ENCODE measurements at regions not wholly inside any gene's neighbourhood (a gene's known extent, or its start where the extent isn't known, plus 50 kb on each side); places are given as distances from the start of the nearest gene placed in this dataset.
"Not testable (repeated sequence)": the region's sequence is repeated elsewhere in the genome, so short reads cannot be mapped to it uniquely, and the experiment has no call there.

DNA sequence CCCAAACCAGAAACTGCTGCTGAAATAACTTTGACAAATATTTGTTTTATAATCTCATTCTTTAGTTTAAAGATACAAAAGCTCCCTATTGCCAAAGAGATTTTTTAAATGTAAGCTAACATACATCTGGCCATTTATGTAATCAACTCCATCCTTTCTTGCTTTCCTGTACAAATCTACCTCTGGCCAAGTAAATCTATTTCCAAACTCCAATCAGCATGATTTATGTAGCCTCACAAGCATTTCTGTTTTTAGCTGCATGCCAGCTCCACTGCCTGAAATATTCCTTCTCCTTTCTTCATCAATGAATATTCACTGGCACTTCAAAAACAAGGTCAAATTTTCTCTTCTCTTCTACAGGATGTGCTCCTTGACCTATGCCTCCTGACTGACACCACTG, 80.0 kb downstream of the SHOX2 start:
- no peaks in the 10 kb centered on the region for H3K4me1 Mint-ChIP-seq (ENCODE audit: low read depth)
- no peaks in the 10 kb centered on the region for H3K27me3 Mint-ChIP-seq
- no peak overlapping the region for H3K27ac Mint-ChIP-seq
- ChIA-PET POLR2A (no interaction called here), CTCF (no interaction called here)
- H3K9me3 Mint-ChIP-seq = peaks cover 11% of the 10 kb centered on the region
- H3K4me3 Mint-ChIP-seq = no peak overlapping the region
- intact Hi-C loops (cut with micrococcal nuclease) = no loop called here
- DNase-seq = no peak
- H3K36me3 Mint-ChIP-seq = no peaks in the 10 kb centered on the region

DNA sequence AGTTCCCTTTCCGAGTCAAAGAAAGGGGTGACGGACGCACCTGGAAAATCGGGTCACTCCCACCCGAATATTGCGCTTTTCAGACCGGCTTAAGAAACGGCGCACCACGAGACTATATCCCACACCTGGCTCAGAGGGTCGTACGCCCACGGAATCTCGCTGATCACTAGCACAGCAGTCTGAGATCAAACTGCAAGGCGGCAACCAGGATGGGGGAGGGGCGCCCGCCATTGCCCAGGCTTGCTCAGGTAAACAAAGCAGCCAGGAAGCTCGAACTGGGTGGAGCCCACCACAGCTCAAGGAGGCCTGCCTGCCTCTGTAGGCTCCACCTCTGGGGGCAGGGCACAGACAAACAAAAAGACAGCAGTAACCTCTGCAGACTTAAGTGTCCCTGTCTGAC, 86.3 kb downstream of the SHOX2 start:
- CTCF ChIA-PET = not testable (repeated sequence)

DNA sequence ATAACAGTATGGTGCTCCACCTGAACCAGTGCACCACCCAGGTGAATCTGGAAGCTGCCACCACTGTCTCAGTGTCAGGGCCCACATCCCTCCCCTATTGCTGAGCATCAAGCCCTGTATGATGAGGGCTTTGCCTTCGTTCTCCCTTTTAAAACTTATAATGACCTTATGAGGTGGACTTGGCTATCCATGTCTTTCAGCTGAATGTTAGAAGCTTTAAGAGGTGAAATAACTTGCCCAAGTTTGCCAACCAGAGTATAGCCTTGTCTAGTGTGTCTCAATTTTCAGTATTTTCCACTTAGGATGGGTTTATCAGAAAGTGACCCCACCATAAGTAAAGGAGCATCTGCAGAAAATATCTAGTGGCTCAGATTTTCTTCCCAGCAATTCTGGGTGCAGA, 87.8 kb downstream of the SHOX2 start:
- H3K9me3 Mint-ChIP-seq = no peaks in the 10 kb centered on the region
- ChIA-PET POLR2A (no interaction called here), CTCF (no interaction called here)
- H3K27me3 Mint-ChIP-seq = peaks cover 1% of the 10 kb centered on the region
- no peak overlapping the region for H3K4me3 Mint-ChIP-seq
- no peak overlapping the region for H3K27ac Mint-ChIP-seq
- intact Hi-C loops (cut with micrococcal nuclease) = no loop called here
- no peaks in the 10 kb centered on the region for H3K4me1 Mint-ChIP-seq (ENCODE audit: low read depth)
- H3K36me3 Mint-ChIP-seq = no peaks in the 10 kb centered on the region
- DNase-seq = no peak

More for the DNA sequence above, 86.3 kb downstream of the SHOX2 start:
- intact Hi-C loops (cut with micrococcal nuclease); H3K27ac Mint-ChIP-seq; H3K27me3 Mint-ChIP-seq; H3K4me1 Mint-ChIP-seq (ENCODE audit: low read depth); H3K36me3 Mint-ChIP-seq; DNase-seq; H3K9me3 Mint-ChIP-seq; POLR2A ChIA-PET; H3K4me3 Mint-ChIP-seq: not testable (repeated sequence)

DNA sequence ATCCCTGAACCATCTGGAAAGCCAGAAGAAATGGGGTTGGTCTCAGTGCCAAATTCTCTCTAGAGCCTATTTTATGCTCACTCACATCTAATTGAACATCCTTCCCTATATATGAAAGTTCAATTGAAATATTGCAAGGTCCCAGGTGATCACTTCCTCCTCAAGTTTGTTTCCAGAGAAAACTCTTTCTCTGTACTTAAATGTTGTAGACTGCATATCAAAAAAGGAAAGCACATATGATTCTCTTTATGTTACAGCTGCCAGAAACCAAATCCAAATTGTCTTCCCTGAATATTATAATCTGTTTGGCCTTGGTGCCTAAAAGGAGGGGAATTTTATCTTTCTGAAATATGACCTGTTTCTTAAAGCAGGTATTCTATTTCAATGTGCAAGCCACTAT, 93.3 kb downstream of the SHOX2 start:
- DNase-seq = no peak
- no peak overlapping the region for H3K4me3 Mint-ChIP-seq
- H3K4me1 Mint-ChIP-seq (ENCODE audit: low read depth) = no peaks in the 10 kb centered on the region
- H3K27ac Mint-ChIP-seq = no peak overlapping the region
- CTCF ChIA-PET = no interaction called here
- H3K9me3 Mint-ChIP-seq = peaks cover 28% of the 10 kb centered on the region
- POLR2A ChIA-PET = no interaction called here
- H3K27me3 Mint-ChIP-seq = peaks cover 1% of the 10 kb centered on the region
- intact Hi-C loops (cut with micrococcal nuclease) = no loop called here
- H3K36me3 Mint-ChIP-seq = peaks cover 2% of the 10 kb centered on the region

DNA sequence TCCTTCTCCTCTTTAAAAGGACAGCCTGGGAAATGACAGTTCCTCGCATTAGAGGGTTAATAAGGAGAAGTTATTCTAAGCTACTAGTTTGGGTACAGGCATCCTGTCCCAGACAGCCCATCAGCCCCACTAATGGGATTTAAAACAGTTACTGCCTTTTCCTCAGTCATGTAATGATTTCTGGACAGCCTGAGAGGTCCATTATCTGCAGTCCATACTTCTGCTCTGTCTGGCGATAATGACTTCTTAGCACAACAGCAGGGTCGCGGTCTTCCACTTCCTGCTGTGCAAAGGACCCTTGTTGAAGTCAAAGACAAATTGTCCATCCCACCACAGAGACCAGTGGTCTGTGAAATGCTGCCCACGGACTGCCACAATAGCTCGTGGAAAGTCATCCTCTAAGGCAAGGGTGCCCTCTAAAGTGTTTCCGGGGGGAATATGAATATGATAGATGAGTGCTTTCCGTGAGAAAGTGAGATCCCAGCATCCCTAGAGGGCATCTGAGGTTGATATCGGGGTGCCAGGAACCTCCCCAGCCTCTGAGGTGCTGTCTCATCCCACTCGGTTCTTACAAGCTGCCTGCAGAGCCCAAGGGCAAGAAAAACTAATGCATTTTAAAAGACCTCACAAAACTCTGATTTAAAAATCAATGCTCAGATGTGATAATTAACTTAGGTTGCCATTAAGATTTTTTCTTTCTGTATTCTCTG, 100.7 kb downstream of the SHOX2 start:
- Mint-ChIP-seq H3K27ac (no peak overlapping the region), H3K9me3 (peaks cover 17% of the 10 kb centered on the region), H3K36me3 (peaks cover 2% of the 10 kb centered on the region), H3K4me3 (no peak overlapping the region), H3K4me1 (ENCODE audit: low read depth) (no peaks in the 10 kb centered on the region), H3K27me3 (no peaks in the 10 kb centered on the region)
- no peak for DNase-seq
- intact Hi-C loops (cut with micrococcal nuclease) = no loop called here
- POLR2A ChIA-PET = no interaction called here
- CTCF ChIA-PET = no interaction called here

DNA sequence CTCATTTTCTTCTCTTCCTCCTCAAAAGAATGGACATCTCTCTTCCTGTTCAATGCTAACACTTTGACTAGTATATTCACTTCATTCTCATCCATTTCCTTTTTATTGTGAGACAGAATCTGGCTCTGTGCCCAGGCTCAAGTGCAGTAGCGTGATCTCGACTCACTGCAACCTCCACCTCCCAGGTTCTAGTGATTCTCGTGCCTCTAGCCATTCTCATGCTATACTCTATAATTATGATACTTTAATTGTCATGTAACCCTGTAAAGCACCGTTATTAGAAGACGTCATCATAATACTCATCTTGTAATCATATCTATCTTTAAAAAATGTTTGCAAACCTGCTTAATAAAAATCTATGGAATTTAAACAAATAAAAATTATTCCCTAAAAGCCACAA, 107.0 kb downstream of the SHOX2 start:
- H3K4me3 Mint-ChIP-seq = no peak overlapping the region
- no peaks in the 10 kb centered on the region for H3K36me3 Mint-ChIP-seq
- no peaks in the 10 kb centered on the region for H3K27me3 Mint-ChIP-seq
- H3K4me1 Mint-ChIP-seq (ENCODE audit: low read depth) = no peaks in the 10 kb centered on the region
- ChIA-PET POLR2A (no interaction called here), CTCF (no interaction called here)
- peaks cover 24% of the 10 kb centered on the region for H3K9me3 Mint-ChIP-seq
- intact Hi-C loops (cut with micrococcal nuclease) = no loop called here
- no peak for DNase-seq
- no peak overlapping the region for H3K27ac Mint-ChIP-seq

DNA sequence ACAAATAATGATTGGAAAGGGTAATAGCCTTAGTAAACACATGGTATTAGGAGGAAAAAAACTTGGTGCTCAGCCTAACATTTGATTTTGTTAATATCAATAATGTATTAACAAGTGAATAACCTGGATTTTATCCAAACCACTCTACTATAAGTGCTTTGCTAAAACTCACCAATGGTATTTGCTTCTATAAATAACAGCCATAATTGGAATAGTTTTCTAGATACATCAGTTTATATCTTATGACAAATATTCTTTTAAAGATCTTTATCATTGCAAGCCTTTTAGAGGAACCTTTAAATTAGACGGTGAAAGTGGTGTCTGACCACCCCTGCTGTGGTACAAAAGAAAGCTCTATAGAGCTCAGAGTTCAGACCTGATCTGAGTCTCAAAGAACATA, 123.9 kb downstream of the SHOX2 start:
- Mint-ChIP-seq H3K27me3 (no peaks in the 10 kb centered on the region), H3K4me3 (no peak overlapping the region), H3K27ac (no peak overlapping the region), H3K36me3 (no peaks in the 10 kb centered on the region), H3K4me1 (ENCODE audit: low read depth) (no peaks in the 10 kb centered on the region), H3K9me3 (peaks cover under 1% of the 10 kb centered on the region)
- DNase-seq = no peak
- CTCF ChIA-PET = no interaction called here
- intact Hi-C loops (cut with micrococcal nuclease) = no loop called here
- POLR2A ChIA-PET = no interaction called here

DNA sequence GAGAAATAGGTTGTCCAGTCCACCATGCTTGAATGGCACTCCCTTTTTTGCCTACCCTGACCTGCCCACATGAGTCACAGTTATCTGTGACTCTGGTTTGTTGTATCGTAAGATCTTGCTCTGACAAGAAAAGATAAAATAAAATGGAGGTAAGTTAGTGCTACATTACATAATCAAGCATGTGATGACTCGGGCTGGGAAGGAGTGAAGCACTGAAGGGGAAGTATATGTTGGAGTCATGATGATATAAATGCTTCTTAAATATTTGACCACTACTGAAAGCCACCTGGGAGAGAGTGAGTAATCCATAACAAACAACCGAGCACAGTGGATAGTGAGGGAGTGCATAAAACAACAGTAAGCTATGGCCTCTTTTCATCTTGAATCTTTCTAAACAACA, 124.4 kb downstream of the SHOX2 start:
- no peaks in the 10 kb centered on the region for H3K4me1 Mint-ChIP-seq (ENCODE audit: low read depth)
- no peak overlapping the region for H3K4me3 Mint-ChIP-seq
- no peaks in the 10 kb centered on the region for H3K36me3 Mint-ChIP-seq
- CTCF ChIA-PET = no interaction called here
- H3K27me3 Mint-ChIP-seq = no peaks in the 10 kb centered on the region
- DNase-seq = no peak
- H3K9me3 Mint-ChIP-seq = no peaks in the 10 kb centered on the region
- POLR2A ChIA-PET = no interaction called here
- no peak overlapping the region for H3K27ac Mint-ChIP-seq
- intact Hi-C loops (cut with micrococcal nuclease) = no loop called here

DNA sequence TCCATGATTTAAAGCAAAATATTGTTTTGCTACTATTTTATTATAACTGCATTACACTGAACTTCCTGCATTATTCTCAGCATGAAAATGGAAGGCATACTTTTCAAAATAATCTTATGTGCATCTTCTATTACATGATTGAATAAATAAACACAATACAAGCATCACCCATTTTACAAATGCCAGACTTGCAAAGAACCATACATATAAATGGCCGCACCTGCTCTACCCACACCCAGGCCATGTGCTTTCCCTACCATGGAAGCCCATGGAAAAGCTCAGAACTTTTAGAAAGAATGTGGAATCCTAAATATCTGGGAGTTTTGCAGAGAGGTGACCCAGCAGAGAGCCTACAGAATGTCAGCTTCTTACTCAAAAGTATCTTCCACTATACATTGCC, 127.2 kb downstream of the SHOX2 start:
- intact Hi-C loops (cut with micrococcal nuclease) = no loop called here
- Mint-ChIP-seq H3K4me3 (no peak overlapping the region), H3K27me3 (no peaks in the 10 kb centered on the region), H3K27ac (no peak overlapping the region), H3K9me3 (no peaks in the 10 kb centered on the region), H3K4me1 (ENCODE audit: low read depth) (no peaks in the 10 kb centered on the region), H3K36me3 (no peaks in the 10 kb centered on the region)
- DNase-seq = no peak
- POLR2A ChIA-PET = no interaction called here
- CTCF ChIA-PET = no interaction called here

DNA sequence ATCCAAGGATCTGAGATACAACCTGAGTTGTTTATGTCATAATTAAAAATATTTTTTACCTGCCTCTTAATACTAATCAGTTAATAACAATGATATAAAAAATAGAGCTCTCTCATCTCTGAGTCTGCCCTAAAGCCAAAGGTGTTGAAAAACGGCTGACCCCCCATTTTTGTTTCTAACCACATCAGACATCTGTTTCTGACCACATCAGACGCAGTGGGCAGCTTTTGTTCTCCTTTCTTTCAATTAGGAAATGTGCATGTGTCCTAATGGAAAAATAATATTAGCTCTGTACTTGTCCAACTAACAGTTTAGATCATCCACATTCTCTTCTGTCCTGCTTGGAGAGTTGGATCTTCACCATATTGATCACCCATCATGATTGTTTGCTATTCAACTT, 144.6 kb downstream of the SHOX2 start:
- Mint-ChIP-seq H3K27me3 (no peaks in the 10 kb centered on the region), H3K4me1 (ENCODE audit: low read depth) (no peaks in the 10 kb centered on the region), H3K27ac (no peak overlapping the region), H3K36me3 (no peaks in the 10 kb centered on the region), H3K4me3 (no peak overlapping the region), H3K9me3 (no peaks in the 10 kb centered on the region)
- CTCF ChIA-PET = no interaction called here
- no peak for DNase-seq
- POLR2A ChIA-PET = no interaction called here
- intact Hi-C loops (cut with micrococcal nuclease) = no loop called here

DNA sequence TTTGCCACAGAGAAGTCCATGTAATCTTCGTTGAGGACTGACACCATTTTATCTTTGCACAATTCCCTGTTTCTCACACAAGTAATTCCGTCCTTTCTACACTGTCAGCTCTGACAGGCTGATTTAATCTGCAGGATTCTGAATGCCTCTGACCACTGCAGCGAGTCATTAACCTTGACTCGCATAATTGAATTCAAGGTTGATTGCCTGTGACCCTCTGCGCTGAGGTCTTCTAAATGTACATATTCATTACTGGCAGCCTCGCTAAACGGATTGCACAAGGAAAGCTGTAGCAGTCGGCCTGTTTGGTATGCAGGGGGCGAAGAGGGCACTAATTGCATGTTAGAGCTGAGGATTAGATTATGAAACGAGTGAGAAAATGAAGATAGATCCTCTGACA, 147.8 kb downstream of the SHOX2 start:
- no peak overlapping the region for H3K4me3 Mint-ChIP-seq
- ChIA-PET POLR2A (no interaction called here), CTCF (no interaction called here)
- H3K9me3 Mint-ChIP-seq = no peaks in the 10 kb centered on the region
- no peak overlapping the region for H3K27ac Mint-ChIP-seq
- intact Hi-C loops (cut with micrococcal nuclease) = no loop called here
- no peak for DNase-seq
- no peaks in the 10 kb centered on the region for H3K4me1 Mint-ChIP-seq (ENCODE audit: low read depth)
- no peaks in the 10 kb centered on the region for H3K27me3 Mint-ChIP-seq
- H3K36me3 Mint-ChIP-seq = no peaks in the 10 kb centered on the region

DNA sequence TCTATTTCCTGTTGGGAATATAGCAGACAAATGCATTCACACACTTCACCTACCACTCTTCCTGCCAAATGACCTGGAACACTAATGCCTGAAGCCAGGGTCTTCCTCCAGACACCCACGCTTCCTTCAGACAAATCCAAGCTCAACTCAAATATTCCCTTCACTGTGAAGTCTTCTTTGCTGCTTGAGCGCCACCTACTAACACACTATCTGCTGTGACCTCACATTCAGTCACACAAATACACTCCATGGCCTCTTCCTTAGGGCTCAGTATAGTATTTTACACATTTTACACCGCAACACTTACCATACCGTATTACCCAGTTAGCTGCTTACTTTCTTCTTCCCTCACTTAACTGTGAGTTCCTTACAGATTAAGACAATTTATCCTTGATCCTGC, 149.4 kb downstream of the SHOX2 start:
- CTCF ChIA-PET = no interaction called here
- Mint-ChIP-seq H3K36me3 (no peaks in the 10 kb centered on the region), H3K4me3 (no peak overlapping the region)

DNA sequence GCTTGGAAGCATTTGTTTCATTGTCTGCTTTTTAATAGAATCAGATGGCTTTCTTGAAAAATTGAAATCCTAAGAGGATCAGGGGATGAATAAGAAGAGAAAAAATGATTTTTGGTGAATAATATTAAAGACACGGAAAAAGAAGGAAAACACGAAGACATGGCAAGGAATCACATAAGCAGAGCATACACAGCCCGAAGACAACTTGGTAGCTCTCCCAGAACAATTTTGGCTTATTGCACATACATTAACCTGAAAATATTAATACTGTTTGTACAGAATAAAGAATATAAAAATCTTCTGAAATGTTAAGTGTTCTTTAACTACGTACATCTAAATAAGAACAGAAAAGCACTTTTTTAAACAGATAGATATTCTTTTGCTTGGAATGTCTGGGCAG, 150.0 kb downstream of the SHOX2 start:
- intact Hi-C loops (cut with micrococcal nuclease) = no loop called here
- H3K4me1 Mint-ChIP-seq (ENCODE audit: low read depth) = no peaks in the 10 kb centered on the region
- peaks cover 3% of the 10 kb centered on the region for H3K9me3 Mint-ChIP-seq
- no peak overlapping the region for H3K27ac Mint-ChIP-seq
- no peaks in the 10 kb centered on the region for H3K27me3 Mint-ChIP-seq
- H3K36me3 Mint-ChIP-seq = no peaks in the 10 kb centered on the region
- no peak for DNase-seq
- ChIA-PET POLR2A (no interaction called here), CTCF (no interaction called here)
- no peak overlapping the region for H3K4me3 Mint-ChIP-seq

More for the DNA sequence above, 149.4 kb downstream of the SHOX2 start:
- Mint-ChIP-seq H3K27ac (no peak overlapping the region), H3K4me1 (ENCODE audit: low read depth) (no peaks in the 10 kb centered on the region), H3K27me3 (no peaks in the 10 kb centered on the region), H3K9me3 (peaks cover 3% of the 10 kb centered on the region)
- DNase-seq = no peak
- POLR2A ChIA-PET = no interaction called here
- intact Hi-C loops (cut with micrococcal nuclease) = no loop called here

DNA sequence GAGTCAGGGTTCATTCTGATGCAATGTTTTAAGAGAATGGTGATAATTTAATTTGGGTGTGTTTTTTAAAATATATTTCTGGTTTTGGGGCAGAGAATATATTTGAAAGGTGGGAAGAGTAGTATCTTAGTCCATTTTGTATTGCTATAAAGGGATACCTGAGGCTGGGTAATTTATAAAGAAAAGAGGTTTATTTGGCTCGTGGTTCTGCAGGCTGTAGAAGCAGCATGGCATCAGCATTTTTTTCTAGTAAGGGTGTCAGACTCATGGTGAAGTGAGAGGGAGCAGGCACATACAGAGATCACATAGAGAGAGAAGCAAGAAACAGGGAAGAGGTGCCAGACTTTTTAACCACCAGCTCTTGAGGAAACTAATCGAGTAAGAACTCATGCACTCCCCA, 152.7 kb downstream of the SHOX2 start:
- Mint-ChIP-seq H3K4me1 (ENCODE audit: low read depth) (no peaks in the 10 kb centered on the region), H3K27ac (no peak overlapping the region), H3K36me3 (no peaks in the 10 kb centered on the region), H3K9me3 (peaks cover 3% of the 10 kb centered on the region), H3K27me3 (no peaks in the 10 kb centered on the region), H3K4me3 (no peak overlapping the region)
- no peak for DNase-seq
- ChIA-PET CTCF (no interaction called here), POLR2A (no interaction called here)
- intact Hi-C loops (cut with micrococcal nuclease) = no loop called here

All from activated CD4-positive, alpha-beta memory T cell treated with anti-CD3 and anti-CD28 coated beads for 36 hours (primary cell).